ENCODE measurements at regions not wholly inside any gene's neighbourhood (a gene's known extent, or its start where the extent isn't known, plus 50 kb on each side); places are given as distances from the start of the nearest gene placed in this dataset.

DNA sequence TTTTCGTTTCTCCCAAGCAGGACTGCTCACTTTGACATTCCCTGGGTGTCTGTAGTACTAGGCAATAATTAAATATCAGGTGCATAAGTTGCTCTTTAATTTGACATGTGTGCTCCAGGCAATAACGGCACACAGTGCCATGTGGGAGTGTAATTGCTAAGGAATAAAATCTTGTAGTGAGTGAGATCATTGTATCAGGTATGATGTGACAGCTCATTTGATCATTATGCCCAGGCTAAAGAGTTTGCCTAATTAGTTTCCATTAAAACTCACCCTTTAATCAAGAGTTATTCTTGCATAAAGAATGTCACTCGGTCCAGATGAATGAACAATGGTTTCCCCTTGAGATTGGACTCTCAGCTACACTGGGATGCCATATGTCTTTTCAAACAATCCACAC lies 220.0 kb downstream of the INSC start:
- TF ChIP-seq, protein P1, sequence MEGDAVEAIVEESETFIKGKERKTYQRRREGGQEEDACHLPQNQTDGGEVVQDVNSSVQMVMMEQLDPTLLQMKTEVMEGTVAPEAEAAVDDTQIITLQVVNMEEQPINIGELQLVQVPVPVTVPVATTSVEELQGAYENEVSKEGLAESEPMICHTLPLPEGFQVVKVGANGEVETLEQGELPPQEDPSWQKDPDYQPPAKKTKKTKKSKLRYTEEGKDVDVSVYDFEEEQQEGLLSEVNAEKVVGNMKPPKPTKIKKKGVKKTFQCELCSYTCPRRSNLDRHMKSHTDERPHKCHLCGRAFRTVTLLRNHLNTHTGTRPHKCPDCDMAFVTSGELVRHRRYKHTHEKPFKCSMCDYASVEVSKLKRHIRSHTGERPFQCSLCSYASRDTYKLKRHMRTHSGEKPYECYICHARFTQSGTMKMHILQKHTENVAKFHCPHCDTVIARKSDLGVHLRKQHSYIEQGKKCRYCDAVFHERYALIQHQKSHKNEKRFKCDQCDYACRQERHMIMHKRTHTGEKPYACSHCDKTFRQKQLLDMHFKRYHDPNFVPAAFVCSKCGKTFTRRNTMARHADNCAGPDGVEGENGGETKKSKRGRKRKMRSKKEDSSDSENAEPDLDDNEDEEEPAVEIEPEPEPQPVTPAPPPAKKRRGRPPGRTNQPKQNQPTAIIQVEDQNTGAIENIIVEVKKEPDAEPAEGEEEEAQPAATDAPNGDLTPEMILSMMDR (IDR thresholded peaks at IDR 0.05) = no peak
- no peak for TF ChIP-seq POLR2AphosphoS5 (IDR thresholded peaks at IDR 0.05; ENCODE audit: low read depth, low read length)

All from Panc1 (cell line).